Central memory CD8-positive, alpha-beta T cell (primary cell): ENCODE measurements at regions not wholly inside any gene's neighbourhood (a gene's known extent, or its start where the extent isn't known, plus 50 kb on each side); places are given as distances from the start of the nearest gene placed in this dataset.

Source experiments
- ATAC-seq: fragments of 150-1000 bp; cut with Tn5 transposase; replicated peaks from 2 replicates; pipeline ENCODE4 v1.10.0; 2022; ENCODE audit warnings: mild to moderate bottlenecking, moderate FRiP score, moderate number of reproducible peaks; ENCODE audit not compliant: poor library complexity, severe bottlenecking; ENCODE audit errors: extremely low read depth
- DNase-seq, 2 donors: peaks; one replicate each; pipeline ENCODE4 v3.0.0; 2021; ENCODE audit warnings: low spot score in 2 of 2
- H3K27ac Mint-ChIP-seq: one replicate; pipeline ENCODE4 v1.8.0; 2022; ENCODE audit warnings: low read depth, mild to moderate bottlenecking, moderate library complexity, mixed read lengths
- H3K27me3 Mint-ChIP-seq: one replicate; pipeline ENCODE4 v1.8.0; 2022; ENCODE audit warnings: mixed read lengths
- H3K36me3 Mint-ChIP-seq: one replicate; pipeline ENCODE4 v1.8.0; 2022; ENCODE audit warnings: mild to moderate bottlenecking, moderate library complexity, mixed read lengths; ENCODE audit not compliant: insufficient read depth
- H3K4me1 Mint-ChIP-seq: one replicate; pipeline ENCODE4 v1.8.0; 2022; ENCODE audit warnings: mixed read lengths
- H3K4me3 Mint-ChIP-seq: one replicate; pipeline ENCODE4 v1.8.0; 2022; ENCODE audit warnings: mild to moderate bottlenecking, moderate library complexity, mixed read lengths
- H3K9me3 Mint-ChIP-seq: one replicate; pipeline ENCODE4 v1.8.0; 2022; ENCODE audit warnings: mixed read lengths

- Mint-ChIP-seq H3K27me3 (peaks cover 37% of the 10 kb centered on the region), H3K9me3 (no peaks in the 10 kb centered on the region), H3K36me3 (peaks cover 4% of the 10 kb centered on the region), H3K4me1 (peaks cover 14% of the 10 kb centered on the region), H3K4me3 (no peak overlapping the region), H3K27ac (no peak overlapping the region)
- no peak for ATAC-seq
- DNase-seq, result no peak
Observed at GRCh38 chr22:26907366-26907765, 250.0 kb downstream of the MIAT start.

GRCh38 chr22:26910845-26911244, 253.5 kb downstream of the MIAT start:
- ATAC-seq (no peak), DNase-seq (no peak)
- Mint-ChIP-seq H3K4me1 (no peaks in the 10 kb centered on the region), H3K27ac (no peak overlapping the region), H3K36me3 (peaks cover 4% of the 10 kb centered on the region), H3K4me3 (no peak overlapping the region), H3K9me3 (no peaks in the 10 kb centered on the region), H3K27me3 (peaks cover 32% of the 10 kb centered on the region)

DNA sequence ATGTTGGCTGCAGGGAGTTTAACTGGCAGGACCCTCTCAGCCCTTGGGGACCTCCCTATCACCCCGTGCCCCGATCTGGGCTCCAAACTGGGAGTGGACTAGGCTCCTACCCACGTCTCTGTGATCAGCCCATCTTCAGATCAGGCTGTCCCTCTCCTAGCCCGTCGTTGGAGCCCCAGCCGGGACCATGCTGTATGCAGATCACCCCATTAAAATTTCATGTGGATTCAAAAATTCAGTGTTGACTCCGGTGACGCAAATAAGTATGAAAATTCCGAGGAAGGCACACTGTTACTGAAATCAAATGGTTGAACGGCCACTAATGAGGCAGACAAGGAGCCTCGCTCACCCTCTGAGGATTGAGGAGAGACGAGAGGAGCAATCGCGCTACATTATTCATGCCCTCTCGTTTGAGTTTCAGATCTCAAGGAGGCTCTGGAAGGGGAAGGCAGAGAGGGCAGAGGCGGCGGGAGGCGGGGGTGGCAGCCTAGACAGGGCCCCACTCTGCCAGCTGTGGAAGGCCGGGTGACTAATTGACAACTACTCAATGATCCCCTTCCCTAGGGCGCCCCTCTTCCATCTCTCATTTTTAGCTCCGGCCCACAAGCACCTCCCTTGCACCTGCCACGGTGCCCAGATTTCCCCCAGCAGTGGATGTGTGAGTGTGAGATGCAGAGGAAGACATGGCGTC, 255.4 kb downstream of the MIAT start:
- no peaks in the 10 kb centered on the region for H3K4me1 Mint-ChIP-seq
- no peak overlapping the region for H3K27ac Mint-ChIP-seq
- H3K27me3 Mint-ChIP-seq, result peaks cover 38% of the 10 kb centered on the region
- DNase-seq (no peak), ATAC-seq (no peak)
- H3K4me3 Mint-ChIP-seq, result no peak overlapping the region
- peaks cover 4% of the 10 kb centered on the region for H3K36me3 Mint-ChIP-seq
- H3K9me3 Mint-ChIP-seq, result no peaks in the 10 kb centered on the region

- H3K4me3 Mint-ChIP-seq, result no peak overlapping the region
- H3K9me3 Mint-ChIP-seq, result no peaks in the 10 kb centered on the region
- H3K4me1 Mint-ChIP-seq, result no peaks in the 10 kb centered on the region
- ATAC-seq, result no peak
- no peak overlapping the region for H3K27ac Mint-ChIP-seq
- peaks cover 2% of the 10 kb centered on the region for H3K36me3 Mint-ChIP-seq
- peaks cover 39% of the 10 kb centered on the region for H3K27me3 Mint-ChIP-seq
- no peak for DNase-seq
Observed at GRCh38 chr22:26914519-26915185, 257.3 kb downstream of the MIAT start.

DNA sequence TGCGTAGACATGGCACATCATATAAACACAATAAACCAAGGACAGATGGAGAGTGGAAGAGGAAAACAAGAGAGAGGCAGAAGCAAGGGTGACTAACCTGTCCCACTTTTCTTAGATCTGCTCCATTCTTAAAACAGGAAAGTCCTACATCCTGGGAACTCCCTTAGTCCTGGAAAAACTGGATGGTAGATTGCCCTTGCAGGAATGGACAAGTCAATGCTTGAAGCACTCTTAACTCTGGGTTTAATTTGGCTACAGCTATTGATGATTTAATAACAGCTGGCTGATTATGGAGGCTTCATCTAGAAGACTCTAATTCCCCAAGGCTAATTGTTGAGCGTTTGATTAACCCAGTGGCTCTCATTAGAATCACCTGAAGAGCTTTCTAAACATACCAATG, 258.8 kb downstream of the MIAT start:
- H3K27ac Mint-ChIP-seq, result no peak overlapping the region
- no peak for ATAC-seq

DNA sequence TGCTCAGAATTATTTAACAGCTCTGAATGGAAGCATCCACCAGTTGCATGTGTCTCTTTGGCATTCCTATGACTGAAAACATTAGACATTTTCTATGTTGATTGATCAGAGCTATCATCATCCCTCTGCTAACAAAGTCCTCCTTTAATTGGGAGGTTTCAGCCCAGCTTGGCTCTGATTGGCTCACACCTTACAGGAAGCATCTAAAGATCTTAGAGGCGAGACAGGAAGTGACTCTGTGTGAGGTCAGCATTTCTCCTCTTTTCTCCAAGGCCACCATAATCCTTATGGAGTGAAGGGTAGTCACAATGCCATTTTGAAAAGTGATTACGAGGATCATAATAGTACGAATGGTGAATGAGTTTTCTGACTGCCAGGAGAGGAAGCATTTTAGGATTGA, 260.8 kb downstream of the MIAT start:
- Mint-ChIP-seq H3K4me1 (no peaks in the 10 kb centered on the region), H3K27ac (no peak overlapping the region), H3K9me3 (no peaks in the 10 kb centered on the region), H3K4me3 (no peak overlapping the region), H3K36me3 (peaks cover 2% of the 10 kb centered on the region), H3K27me3 (peaks cover 29% of the 10 kb centered on the region)
- DNase-seq, result no peak
- ATAC-seq, result no peak

More for the DNA sequence above, 258.8 kb downstream of the MIAT start:
- Mint-ChIP-seq H3K27me3 (peaks cover 39% of the 10 kb centered on the region), H3K36me3 (peaks cover 2% of the 10 kb centered on the region), H3K4me3 (no peak overlapping the region), H3K9me3 (no peaks in the 10 kb centered on the region), H3K4me1 (no peaks in the 10 kb centered on the region)
- no peak for DNase-seq

DNA sequence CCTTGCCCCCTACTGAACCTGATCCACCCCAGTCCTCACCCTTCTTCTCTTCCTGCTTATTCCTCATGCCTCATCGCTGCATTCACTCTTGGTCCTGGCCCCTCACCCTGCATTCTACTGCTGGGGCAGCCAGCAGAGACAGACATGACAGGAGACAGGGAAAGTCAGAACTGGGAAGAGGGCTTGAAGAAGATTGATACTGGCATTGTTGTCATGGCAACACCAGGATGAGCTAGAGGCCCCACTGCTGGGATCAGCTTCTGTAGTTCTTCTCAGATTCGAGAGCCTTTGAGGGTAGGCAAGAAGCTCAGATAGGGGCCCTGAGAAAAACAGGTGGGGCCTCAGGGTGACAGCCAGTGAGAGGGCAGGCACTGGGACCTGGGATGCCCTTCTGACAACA, 264.3 kb downstream of the MIAT start:
- no peak for ATAC-seq
- no peaks in the 10 kb centered on the region for H3K36me3 Mint-ChIP-seq

DNA sequence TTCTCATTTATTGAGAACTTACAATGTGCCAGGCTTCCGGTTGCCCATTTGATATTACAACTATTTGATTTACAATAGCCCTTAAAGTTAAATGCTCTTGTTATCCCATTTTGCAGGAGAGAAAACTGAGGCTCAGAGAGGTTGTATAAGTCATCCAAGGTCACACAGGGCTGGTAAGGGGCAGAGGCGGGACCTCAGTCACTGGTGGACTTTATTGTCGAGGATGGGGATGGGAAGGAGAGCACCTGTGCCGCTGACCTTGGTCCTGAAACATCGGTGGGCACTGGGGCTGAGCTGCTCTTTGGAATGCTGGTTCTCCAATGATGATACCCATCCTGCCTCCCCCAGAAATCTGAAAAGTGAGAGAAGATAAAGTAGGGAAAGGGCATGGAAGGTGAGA, 265.4 kb downstream of the MIAT start:
- H3K27me3 Mint-ChIP-seq, result peaks cover 36% of the 10 kb centered on the region
- no peak for DNase-seq
- no peak for ATAC-seq
- no peak overlapping the region for H3K4me3 Mint-ChIP-seq
- H3K36me3 Mint-ChIP-seq, result no peaks in the 10 kb centered on the region
- H3K9me3 Mint-ChIP-seq, result no peaks in the 10 kb centered on the region
- no peak overlapping the region for H3K27ac Mint-ChIP-seq
- H3K4me1 Mint-ChIP-seq, result no peaks in the 10 kb centered on the region

More for the DNA sequence above, 264.3 kb downstream of the MIAT start:
- Mint-ChIP-seq H3K27me3 (peaks cover 36% of the 10 kb centered on the region), H3K27ac (no peak overlapping the region), H3K9me3 (no peaks in the 10 kb centered on the region), H3K4me3 (no peak overlapping the region), H3K4me1 (no peaks in the 10 kb centered on the region)
- DNase-seq, result no peak

- DNase-seq, result no peak
- ATAC-seq, result no peak
- Mint-ChIP-seq H3K27me3 (peaks cover 42% of the 10 kb centered on the region), H3K36me3 (no peaks in the 10 kb centered on the region), H3K9me3 (no peaks in the 10 kb centered on the region), H3K4me3 (no peak overlapping the region), H3K4me1 (no peaks in the 10 kb centered on the region), H3K27ac (no peak overlapping the region)
Observed at GRCh38 chr22:26923531-26923930, 266.1 kb downstream of the MIAT start.

DNA sequence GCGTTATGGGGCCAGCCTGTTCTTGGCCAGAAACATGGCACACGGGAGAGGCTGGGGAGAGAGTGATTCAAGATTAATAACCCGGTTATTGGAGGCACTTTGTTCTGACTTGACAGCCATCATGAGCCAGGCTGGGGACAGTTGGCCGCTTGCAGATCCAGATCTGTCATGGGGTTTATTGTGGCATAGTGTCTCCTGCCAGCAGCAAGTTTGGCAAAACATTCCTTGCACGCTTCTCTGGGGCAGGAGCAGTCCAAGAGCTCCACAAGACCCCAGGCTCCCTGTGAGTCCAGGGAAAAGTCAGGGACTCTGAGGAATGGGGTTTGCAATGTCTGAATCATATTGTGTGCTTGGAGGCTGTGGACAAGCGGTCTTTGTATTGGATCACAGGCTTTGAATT, 270.4 kb downstream of the MIAT start:
- H3K36me3 Mint-ChIP-seq, result no peaks in the 10 kb centered on the region
- H3K4me1 Mint-ChIP-seq, result no peaks in the 10 kb centered on the region
- H3K27ac Mint-ChIP-seq, result no peak overlapping the region
- H3K27me3 Mint-ChIP-seq, result peaks cover 56% of the 10 kb centered on the region
- ATAC-seq (no peak), DNase-seq (no peak)
- H3K9me3 Mint-ChIP-seq, result no peaks in the 10 kb centered on the region
- H3K4me3 Mint-ChIP-seq, result no peak overlapping the region

DNA sequence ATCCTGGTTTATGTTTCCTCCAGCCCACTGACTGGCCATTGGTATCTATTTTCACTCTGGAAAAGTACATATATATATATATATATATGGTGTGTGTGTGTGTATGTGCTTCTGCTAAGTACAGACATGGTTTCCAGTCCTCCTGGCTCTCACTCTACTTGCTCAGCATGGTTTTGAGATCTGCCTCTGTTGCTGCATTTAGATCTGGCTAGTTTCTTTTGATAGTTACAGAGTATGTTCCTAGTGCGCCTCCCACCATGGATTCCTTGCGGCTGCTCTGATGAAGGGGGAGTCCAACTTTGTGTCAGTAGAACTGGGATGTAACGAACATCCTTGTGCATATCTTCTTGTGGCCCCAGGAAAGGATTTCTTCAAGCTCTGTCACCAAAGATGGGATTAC, 274.1 kb downstream of the MIAT start:
- DNase-seq, result no peak
- H3K27ac Mint-ChIP-seq, result no peak overlapping the region
- no peaks in the 10 kb centered on the region for H3K36me3 Mint-ChIP-seq
- no peak overlapping the region for H3K4me3 Mint-ChIP-seq
- no peak for ATAC-seq
- H3K27me3 Mint-ChIP-seq, result peaks cover 47% of the 10 kb centered on the region
- H3K4me1 Mint-ChIP-seq, result no peaks in the 10 kb centered on the region
- no peaks in the 10 kb centered on the region for H3K9me3 Mint-ChIP-seq

DNA sequence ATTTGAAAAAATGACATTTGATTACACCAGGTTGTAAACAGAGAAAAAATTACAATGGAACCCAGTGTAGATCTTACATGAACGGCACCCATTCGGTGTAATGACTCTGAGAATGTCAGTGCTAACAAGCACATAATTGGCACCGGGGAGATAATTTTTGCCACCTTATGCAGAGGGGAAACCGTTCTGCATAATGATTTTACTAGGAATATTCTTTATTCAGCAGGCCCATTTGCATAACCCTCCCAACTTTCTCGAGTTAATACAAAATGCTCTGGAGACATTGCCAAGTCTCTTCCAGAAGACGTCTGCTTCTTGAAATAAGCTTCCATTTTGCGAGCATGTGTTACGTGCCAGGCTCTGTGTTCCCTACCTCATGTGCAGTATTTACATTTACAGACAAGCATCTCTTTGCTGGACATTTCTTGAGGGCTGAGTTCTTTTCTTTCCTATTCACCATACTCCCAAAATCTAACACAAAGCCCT, 275.8 kb downstream of the MIAT start:
- ATAC-seq, result no peak

DNA sequence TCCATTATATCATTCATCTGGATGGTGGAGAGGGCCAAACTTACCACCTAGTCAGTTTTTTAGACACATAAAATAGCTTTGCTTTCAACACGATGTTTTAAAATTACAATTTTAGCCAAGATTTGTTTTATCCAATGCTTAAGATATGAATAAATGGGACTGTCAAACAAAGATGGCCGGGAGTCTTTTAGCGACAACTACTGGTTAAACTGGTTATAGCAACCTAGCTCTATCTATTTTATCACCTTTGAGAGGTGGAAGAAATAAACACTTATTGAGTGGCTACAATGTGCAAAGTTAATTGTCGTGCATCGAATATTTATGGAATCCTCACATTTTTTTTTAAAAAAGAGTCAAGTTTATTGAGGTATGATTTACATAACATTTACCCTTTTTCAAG, 279.8 kb downstream of the MIAT start:
- Mint-ChIP-seq H3K27ac (no peak overlapping the region), H3K27me3 (peaks cover 24% of the 10 kb centered on the region), H3K36me3 (no peaks in the 10 kb centered on the region), H3K9me3 (peaks cover 5% of the 10 kb centered on the region), H3K4me3 (no peak overlapping the region), H3K4me1 (no peaks in the 10 kb centered on the region)
- DNase-seq, result no peak
- ATAC-seq, result no peak

More for the DNA sequence above, 275.8 kb downstream of the MIAT start:
- Mint-ChIP-seq H3K9me3 (peaks cover 5% of the 10 kb centered on the region), H3K4me1 (no peaks in the 10 kb centered on the region), H3K27me3 (peaks cover 40% of the 10 kb centered on the region), H3K36me3 (no peaks in the 10 kb centered on the region), H3K4me3 (no peak overlapping the region), H3K27ac (no peak overlapping the region)
- DNase-seq, result no peak
